ENCODE measurements at regions not wholly inside any gene's neighbourhood (a gene's known extent, or its start where the extent isn't known, plus 50 kb on each side); places are given as distances from the start of the nearest gene placed in this dataset.

- H3K79me2 ChIP-seq (ENCODE audit: control insufficient read depth, insufficient read depth, low read length, unreplicated experiment), result no peaks in the 10 kb centered on the region
- H2AFZ ChIP-seq (ENCODE audit: low read length, unreplicated experiment), result no peak overlapping the region
- H3K27ac ChIP-seq (ENCODE audit: low read depth, low read length), result no peak overlapping the region
- no peak overlapping the region for H3K4me3 ChIP-seq (ENCODE audit: low read depth, low read length)
- no peaks in the 10 kb centered on the region for H3K27me3 ChIP-seq (ENCODE audit: insufficient read depth, low read length)
- H3K36me3 ChIP-seq (ENCODE audit: insufficient read depth, low read length), result no peaks in the 10 kb centered on the region
- H3K4me1 ChIP-seq (ENCODE audit: control insufficient read depth, insufficient read depth, low read length, unreplicated experiment), result peaks cover 18% of the 10 kb centered on the region
These were observed 128.8 kb downstream of the LMNTD1 start for GRCh38 chr12:25424211-25424731.

DNA sequence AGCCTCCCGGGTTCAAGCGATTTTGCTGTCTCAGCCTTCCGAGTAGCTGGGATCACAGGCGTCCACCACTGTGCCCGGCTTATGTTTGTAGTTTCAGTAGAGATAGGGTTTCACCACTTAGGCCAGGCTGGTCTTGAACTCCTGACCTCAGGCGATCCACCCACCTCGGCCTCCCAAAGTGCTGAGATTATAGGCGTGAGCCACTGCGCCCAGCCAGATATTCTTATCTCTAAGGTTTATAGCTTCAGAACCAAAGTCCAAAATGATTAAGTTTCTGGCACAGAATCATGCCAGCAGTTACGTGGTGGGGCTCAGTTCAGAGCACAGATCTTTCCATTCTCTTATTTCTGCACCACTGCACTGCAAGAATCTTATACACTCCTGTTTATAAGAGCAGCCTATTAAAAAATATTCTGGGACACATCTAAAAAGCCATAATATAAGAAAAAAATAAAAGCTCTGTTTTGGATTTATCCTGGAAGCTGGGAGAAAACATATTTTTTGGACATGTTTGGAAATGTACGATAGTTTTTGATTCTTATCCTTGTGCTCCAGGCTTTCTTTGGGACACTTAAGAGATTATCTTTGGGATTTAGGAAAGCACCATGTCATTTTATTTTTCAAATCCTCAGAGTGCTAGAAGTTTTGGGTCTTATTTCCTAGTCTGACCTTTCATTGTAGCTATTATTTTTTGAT is 129.6 kb downstream of the LMNTD1 start:
- Histone ChIP-seq H3K36me3 (ENCODE audit: insufficient read depth, low read length) (no peaks in the 10 kb centered on the region), H3K4me1 (ENCODE audit: control insufficient read depth, insufficient read depth, low read length, unreplicated experiment) (peaks cover 18% of the 10 kb centered on the region), H3K27me3 (ENCODE audit: insufficient read depth, low read length) (no peaks in the 10 kb centered on the region), H2AFZ (ENCODE audit: low read length, unreplicated experiment) (no peak overlapping the region), H3K79me2 (ENCODE audit: control insufficient read depth, insufficient read depth, low read length, unreplicated experiment) (no peaks in the 10 kb centered on the region), H3K27ac (ENCODE audit: low read depth, low read length) (no peak overlapping the region), H3K4me3 (ENCODE audit: low read depth, low read length) (no peak overlapping the region)

DNA sequence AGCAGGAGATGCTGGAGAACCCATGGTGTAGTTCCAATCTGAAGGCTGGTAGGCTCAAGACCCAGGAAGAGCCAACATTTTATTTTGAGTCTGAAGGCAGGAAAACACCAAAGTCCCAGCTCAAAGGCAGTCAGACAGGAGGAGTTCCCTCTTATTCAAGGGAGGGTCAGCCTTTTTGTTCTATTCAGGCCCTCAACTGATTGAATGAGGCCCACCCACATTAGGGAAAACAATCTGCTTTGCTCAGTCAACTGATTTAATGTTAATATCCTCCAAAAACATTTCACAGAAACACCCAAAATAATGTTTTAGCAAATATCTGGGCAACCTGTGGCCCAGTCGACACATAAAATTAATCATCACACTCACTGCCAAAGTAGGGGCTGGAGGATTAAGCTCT is 130.8 kb downstream of the LMNTD1 start:
- H2AFZ ChIP-seq (ENCODE audit: low read length, unreplicated experiment), result no peak overlapping the region
- no peaks in the 10 kb centered on the region for H3K36me3 ChIP-seq (ENCODE audit: insufficient read depth, low read length)
- H3K27me3 ChIP-seq (ENCODE audit: insufficient read depth, low read length), result no peaks in the 10 kb centered on the region
- H3K4me3 ChIP-seq (ENCODE audit: low read depth, low read length), result no peak overlapping the region
- no peak overlapping the region for H3K27ac ChIP-seq (ENCODE audit: low read depth, low read length)
- H3K4me1 ChIP-seq (ENCODE audit: control insufficient read depth, insufficient read depth, low read length, unreplicated experiment), result peaks cover 11% of the 10 kb centered on the region
- no peaks in the 10 kb centered on the region for H3K79me2 ChIP-seq (ENCODE audit: control insufficient read depth, insufficient read depth, low read length, unreplicated experiment)

GRCh38 chr12:25421651-25422167 is 131.4 kb downstream of the LMNTD1 start:
- Histone ChIP-seq H3K4me3 (ENCODE audit: low read depth, low read length) (no peak overlapping the region), H3K36me3 (ENCODE audit: insufficient read depth, low read length) (no peaks in the 10 kb centered on the region), H3K4me1 (ENCODE audit: control insufficient read depth, insufficient read depth, low read length, unreplicated experiment) (peaks cover 11% of the 10 kb centered on the region), H3K27me3 (ENCODE audit: insufficient read depth, low read length) (no peaks in the 10 kb centered on the region), H3K79me2 (ENCODE audit: control insufficient read depth, insufficient read depth, low read length, unreplicated experiment) (no peaks in the 10 kb centered on the region), H2AFZ (ENCODE audit: low read length, unreplicated experiment) (no peak overlapping the region), H3K27ac (ENCODE audit: low read depth, low read length) (no peak overlapping the region)

GRCh38 chr12:25420116-25420515 is 133.0 kb downstream of the LMNTD1 start:
- Histone ChIP-seq H3K79me2 (ENCODE audit: control insufficient read depth, insufficient read depth, low read length, unreplicated experiment) (no peaks in the 10 kb centered on the region), H3K27ac (ENCODE audit: low read depth, low read length) (no peak overlapping the region), H3K36me3 (ENCODE audit: insufficient read depth, low read length) (no peaks in the 10 kb centered on the region), H3K4me1 (ENCODE audit: control insufficient read depth, insufficient read depth, low read length, unreplicated experiment) (peaks cover 11% of the 10 kb centered on the region), H3K27me3 (ENCODE audit: insufficient read depth, low read length) (no peaks in the 10 kb centered on the region), H3K4me3 (ENCODE audit: low read depth, low read length) (no peak overlapping the region), H2AFZ (ENCODE audit: low read length, unreplicated experiment) (no peak overlapping the region)

- H3K36me3 ChIP-seq (ENCODE audit: insufficient read depth, low read length), result no peaks in the 10 kb centered on the region
- no peaks in the 10 kb centered on the region for H3K79me2 ChIP-seq (ENCODE audit: control insufficient read depth, insufficient read depth, low read length, unreplicated experiment)
- H3K27me3 ChIP-seq (ENCODE audit: insufficient read depth, low read length), result no peaks in the 10 kb centered on the region
- no peak overlapping the region for H2AFZ ChIP-seq (ENCODE audit: low read length, unreplicated experiment)
- peaks cover 11% of the 10 kb centered on the region for H3K4me1 ChIP-seq (ENCODE audit: control insufficient read depth, insufficient read depth, low read length, unreplicated experiment)
- H3K4me3 ChIP-seq (ENCODE audit: low read depth, low read length), result no peak overlapping the region
- H3K27ac ChIP-seq (ENCODE audit: low read depth, low read length), result no peak overlapping the region
These were observed 133.5 kb downstream of the LMNTD1 start for GRCh38 chr12:25419595-25419994.

DNA sequence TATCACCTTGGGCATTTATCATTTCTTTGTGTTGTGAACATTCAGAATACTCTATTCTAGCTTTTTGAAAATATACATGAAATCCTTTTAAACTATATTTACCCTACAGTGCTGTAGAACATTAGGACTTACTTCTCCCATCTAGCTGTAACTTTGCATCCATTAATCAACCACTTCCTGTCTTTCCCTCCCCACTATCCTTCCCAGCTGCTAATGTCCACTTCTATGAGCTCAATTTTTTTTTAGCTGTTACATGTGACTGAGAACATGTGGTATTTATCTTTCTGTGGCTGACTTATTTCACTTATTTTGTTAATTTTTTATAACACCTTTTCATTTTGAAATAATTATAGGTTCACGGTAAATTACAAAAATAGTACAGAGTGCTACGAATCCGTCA is 136.0 kb downstream of the LMNTD1 start:
- Histone ChIP-seq H3K4me1 (ENCODE audit: control insufficient read depth, insufficient read depth, low read length, unreplicated experiment) (peaks cover 7% of the 10 kb centered on the region), H3K4me3 (ENCODE audit: low read depth, low read length) (no peak overlapping the region), H3K79me2 (ENCODE audit: control insufficient read depth, insufficient read depth, low read length, unreplicated experiment) (no peaks in the 10 kb centered on the region), H3K27me3 (ENCODE audit: insufficient read depth, low read length) (no peaks in the 10 kb centered on the region), H3K36me3 (ENCODE audit: insufficient read depth, low read length) (no peaks in the 10 kb centered on the region), H2AFZ (ENCODE audit: low read length, unreplicated experiment) (no peak overlapping the region), H3K27ac (ENCODE audit: low read depth, low read length) (no peak overlapping the region)

GRCh38 chr12:25416516-25416915 is 136.6 kb downstream of the LMNTD1 start:
- Histone ChIP-seq H3K4me1 (ENCODE audit: control insufficient read depth, insufficient read depth, low read length, unreplicated experiment) (peaks cover 2% of the 10 kb centered on the region), H3K36me3 (ENCODE audit: insufficient read depth, low read length) (no peaks in the 10 kb centered on the region), H3K79me2 (ENCODE audit: control insufficient read depth, insufficient read depth, low read length, unreplicated experiment) (no peaks in the 10 kb centered on the region), H3K4me3 (ENCODE audit: low read depth, low read length) (no peak overlapping the region), H2AFZ (ENCODE audit: low read length, unreplicated experiment) (no peak overlapping the region), H3K27ac (ENCODE audit: low read depth, low read length) (no peak overlapping the region), H3K27me3 (ENCODE audit: insufficient read depth, low read length) (no peaks in the 10 kb centered on the region)

GRCh38 chr12:25415004-25415403 is 138.1 kb downstream of the LMNTD1 start:
- Histone ChIP-seq H3K27ac (ENCODE audit: low read depth, low read length) (no peak overlapping the region), H3K4me1 (ENCODE audit: control insufficient read depth, insufficient read depth, low read length, unreplicated experiment) (no peaks in the 10 kb centered on the region), H3K27me3 (ENCODE audit: insufficient read depth, low read length) (no peaks in the 10 kb centered on the region), H3K79me2 (ENCODE audit: control insufficient read depth, insufficient read depth, low read length, unreplicated experiment) (no peaks in the 10 kb centered on the region), H3K4me3 (ENCODE audit: low read depth, low read length) (no peak overlapping the region), H3K36me3 (ENCODE audit: insufficient read depth, low read length) (no peaks in the 10 kb centered on the region), H2AFZ (ENCODE audit: low read length, unreplicated experiment) (no peak overlapping the region)

- H3K4me3 ChIP-seq (ENCODE audit: low read depth, low read length), result no peak overlapping the region
- no peaks in the 10 kb centered on the region for H3K27me3 ChIP-seq (ENCODE audit: insufficient read depth, low read length)
- no peaks in the 10 kb centered on the region for H3K36me3 ChIP-seq (ENCODE audit: insufficient read depth, low read length)
- H3K27ac ChIP-seq (ENCODE audit: low read depth, low read length), result no peak overlapping the region
- no peak overlapping the region for H2AFZ ChIP-seq (ENCODE audit: low read length, unreplicated experiment)
- H3K79me2 ChIP-seq (ENCODE audit: control insufficient read depth, insufficient read depth, low read length, unreplicated experiment), result no peaks in the 10 kb centered on the region
- H3K4me1 ChIP-seq (ENCODE audit: control insufficient read depth, insufficient read depth, low read length, unreplicated experiment), result no peaks in the 10 kb centered on the region
These were observed 140.3 kb downstream of the LMNTD1 start for GRCh38 chr12:25412735-25413134.

- no peak overlapping the region for H3K4me3 ChIP-seq (ENCODE audit: low read depth, low read length)
- no peak overlapping the region for H3K27ac ChIP-seq (ENCODE audit: low read depth, low read length)
- no peaks in the 10 kb centered on the region for H3K27me3 ChIP-seq (ENCODE audit: insufficient read depth, low read length)
- H3K36me3 ChIP-seq (ENCODE audit: insufficient read depth, low read length), result no peaks in the 10 kb centered on the region
- no peak overlapping the region for H2AFZ ChIP-seq (ENCODE audit: low read length, unreplicated experiment)
- no peaks in the 10 kb centered on the region for H3K79me2 ChIP-seq (ENCODE audit: control insufficient read depth, insufficient read depth, low read length, unreplicated experiment)
- H3K4me1 ChIP-seq (ENCODE audit: control insufficient read depth, insufficient read depth, low read length, unreplicated experiment), result no peaks in the 10 kb centered on the region
These were observed 148.1 kb downstream of the LMNTD1 start for GRCh38 chr12:25404955-25405354.

All from ACC112 (cell line).